GM21529 (cell line): ENCODE measurements at regions not wholly inside any gene's neighbourhood (a gene's known extent, or its start where the extent isn't known, plus 50 kb on each side); places are given as distances from the start of the nearest gene placed in this dataset.
"Not testable (repeated sequence)": the region's sequence is repeated elsewhere in the genome, so short reads cannot be mapped to it uniquely, and the experiment has no call there.

ENCODE experiments used
- ATAC-seq: cut with Tn5 transposase; IDR thresholded peaks from one replicate; pipeline ENCODE4 v1.9.1; 2021; ENCODE audit not compliant: unreplicated experiment

DNA sequence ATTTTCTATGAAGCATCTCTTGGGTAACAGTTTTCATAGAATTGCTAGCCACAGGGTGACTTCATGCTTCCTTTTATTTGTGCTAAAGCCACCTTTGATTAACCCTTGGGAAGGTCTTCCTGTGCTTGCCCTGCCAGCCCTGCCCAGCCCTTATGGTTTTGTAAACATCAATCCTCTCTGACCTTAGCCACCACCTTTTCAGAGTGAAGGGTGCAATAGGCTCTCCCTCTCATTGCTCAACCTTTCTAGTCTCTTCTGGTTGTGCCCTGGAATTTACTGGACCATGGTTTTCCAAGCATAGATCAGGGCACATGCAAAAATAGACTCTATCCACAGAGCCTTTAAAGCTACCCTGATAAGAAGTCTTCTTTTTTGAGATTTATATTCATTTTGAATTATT is 77.7 kb upstream of the FRMD6 start:
- ATAC-seq: no peak

DNA sequence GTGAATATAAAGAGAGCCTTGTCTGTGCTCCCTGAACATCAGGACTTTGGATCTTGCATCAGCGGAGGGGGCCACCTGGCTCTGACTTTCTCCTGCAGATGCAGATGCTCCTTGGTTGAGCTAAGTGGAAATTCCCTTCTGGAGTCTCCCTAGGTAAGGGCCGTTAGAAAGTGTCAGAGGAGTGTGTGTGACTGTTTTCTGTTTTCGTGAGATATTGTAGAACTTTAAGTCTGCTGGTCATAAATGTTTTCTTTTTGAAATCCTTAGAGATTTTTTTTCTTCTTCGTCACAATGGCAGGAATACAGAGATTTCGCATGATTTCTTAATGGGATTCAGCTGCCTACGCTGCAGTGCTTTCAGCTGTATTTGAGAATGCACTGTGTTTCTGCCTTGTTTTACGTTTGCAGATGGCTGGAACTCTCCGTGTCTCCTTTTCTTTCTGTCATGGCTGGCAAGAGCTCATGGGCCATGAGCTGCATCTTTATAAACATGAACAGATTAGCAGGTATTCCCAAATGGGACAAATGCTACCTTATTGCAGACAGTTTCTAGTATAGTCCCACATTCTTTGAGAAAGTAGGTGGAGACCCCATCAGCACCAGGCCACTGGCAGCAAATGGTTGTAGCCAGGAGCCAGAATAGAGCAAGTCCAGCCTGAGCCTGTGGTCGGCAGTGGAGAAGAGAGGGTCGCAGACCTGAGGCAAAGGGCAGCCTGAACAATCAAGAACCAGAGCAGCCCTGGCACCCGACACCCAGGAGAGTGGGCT is 76.2 kb upstream of the FRMD6 start:
- no peak for ATAC-seq

DNA sequence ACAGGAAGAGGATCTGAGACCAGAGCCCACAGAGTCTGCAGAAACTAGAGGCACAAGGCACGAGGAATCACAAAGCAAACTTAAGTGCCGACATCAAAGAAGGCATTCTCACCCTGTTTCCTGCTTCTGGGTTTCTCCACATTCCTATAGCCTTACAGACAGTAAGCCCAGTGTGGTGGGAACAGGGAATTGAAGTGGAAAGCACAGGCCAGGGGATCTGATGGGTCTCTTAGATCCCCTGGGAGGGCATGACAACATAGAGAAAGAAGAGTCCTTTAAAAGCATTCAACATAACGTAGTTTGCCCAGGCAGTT is 75.6 kb upstream of the FRMD6 start:
- ATAC-seq: no peak

DNA sequence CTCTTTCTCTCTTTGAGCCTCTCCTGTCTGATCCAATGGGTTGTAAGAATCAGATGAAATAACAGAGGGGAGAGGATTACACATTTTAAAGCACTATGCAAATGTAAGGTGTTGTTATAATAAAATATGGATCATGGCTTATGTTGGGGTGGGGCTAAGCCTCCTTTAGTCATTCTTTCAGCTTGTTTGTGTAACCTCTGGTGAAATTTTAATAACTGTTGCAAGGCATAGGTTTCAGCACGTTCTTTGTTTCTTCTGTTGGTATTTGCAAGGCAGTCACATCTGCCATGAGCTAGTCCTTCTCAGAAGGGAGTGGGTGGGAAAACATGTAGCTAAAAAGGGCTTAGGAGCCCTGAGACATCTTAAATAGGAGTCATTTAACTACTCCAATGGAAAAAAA is 74.8 kb upstream of the FRMD6 start:
- no peak for ATAC-seq

DNA sequence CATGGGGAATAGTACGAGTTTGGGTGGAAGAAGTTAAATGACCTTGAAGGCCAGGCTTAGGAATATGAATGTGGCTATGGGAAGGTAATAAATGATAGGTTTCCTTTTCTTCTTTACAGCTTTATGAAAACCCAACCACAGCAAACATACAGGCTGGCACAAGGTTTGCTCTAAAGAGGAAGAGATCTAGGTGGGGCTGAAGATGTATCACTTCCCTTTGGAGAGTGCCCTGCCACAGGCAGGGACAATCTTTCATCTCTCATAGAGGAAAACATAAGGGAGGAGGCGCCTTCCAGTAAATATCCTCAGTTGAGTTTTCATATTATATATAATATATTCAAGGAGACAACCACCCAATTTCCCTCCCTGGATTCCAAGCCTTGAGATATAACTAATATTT is 72.9 kb upstream of the FRMD6 start:
- ATAC-seq: no peak

DNA sequence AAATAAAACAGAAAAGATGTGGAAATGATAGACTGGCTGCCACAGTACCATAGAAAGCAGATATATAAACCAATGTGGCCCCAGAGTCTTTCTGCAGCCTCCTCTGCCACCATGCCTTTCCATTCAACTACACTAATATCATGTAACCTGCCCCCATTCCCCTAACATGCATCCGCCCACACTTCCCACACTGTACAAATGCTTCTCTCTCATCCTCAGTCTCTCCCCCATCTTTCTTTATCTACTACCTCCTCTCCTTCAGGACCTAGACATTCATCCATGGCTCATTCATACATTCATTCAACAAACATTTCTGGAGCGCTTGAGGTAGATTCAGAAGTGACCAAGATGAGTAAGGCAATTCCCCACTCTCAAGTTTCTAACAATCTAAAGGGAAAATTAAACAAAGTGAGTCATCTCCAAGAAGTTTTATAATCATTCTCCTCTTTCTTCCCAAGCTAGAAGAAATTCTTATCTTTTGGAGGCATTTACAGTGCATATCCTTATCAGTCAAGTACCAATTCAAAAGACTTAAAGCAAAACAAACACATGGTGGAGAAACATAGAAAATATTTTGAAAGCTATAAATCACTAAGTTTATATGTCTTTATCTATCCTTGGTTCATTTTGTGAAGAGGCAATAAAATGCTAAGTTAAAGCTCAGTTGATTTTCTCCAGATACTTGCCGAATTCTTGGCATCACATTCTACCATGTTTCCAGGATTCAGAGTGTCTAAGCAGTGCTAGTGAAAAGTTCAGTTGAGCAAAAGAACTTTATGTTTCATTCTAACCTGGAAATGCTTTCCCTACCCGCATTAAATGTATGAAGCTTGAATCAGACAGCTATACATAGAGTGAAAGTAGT is 70.5 kb upstream of the FRMD6 start:
- no peak for ATAC-seq

DNA sequence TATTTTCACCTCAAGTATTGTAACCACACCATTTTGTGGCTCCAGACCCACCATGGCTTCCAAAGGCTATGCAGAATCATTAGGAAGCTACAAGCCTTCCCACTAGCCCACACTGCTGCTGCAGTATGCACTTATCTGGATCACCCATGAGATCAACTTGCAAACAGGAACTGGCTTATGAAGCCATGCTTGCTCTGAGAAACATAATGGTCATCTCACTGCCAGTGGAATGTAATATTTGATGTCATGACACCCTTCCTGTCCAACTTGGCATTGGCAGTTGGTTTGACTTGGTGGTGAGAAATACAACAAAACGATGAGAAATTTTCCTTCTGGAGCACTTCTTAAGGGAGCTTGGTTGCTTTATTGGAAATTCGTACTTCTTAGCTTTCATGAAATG is 69.3 kb upstream of the FRMD6 start:
- no peak for ATAC-seq

DNA sequence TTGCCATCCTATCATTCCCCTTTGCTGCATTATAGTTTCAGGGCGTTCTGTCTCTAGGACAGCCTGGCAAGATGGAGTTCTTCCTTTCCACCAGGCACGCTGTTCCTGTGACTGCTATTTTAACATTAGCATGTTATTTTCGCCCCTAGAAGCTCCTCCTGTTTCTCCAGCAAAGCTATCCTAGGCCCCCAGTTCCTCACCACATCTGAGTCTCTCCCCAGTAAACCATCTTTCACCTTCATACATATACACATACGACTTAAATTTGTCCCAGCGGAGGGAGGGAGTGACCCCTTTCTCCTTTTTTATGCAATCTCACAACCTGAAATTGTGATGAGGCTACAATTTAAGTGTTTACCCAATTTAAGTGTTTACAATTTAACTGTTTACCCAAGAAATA is 66.7 kb upstream of the FRMD6 start:
- ATAC-seq: no peak

DNA sequence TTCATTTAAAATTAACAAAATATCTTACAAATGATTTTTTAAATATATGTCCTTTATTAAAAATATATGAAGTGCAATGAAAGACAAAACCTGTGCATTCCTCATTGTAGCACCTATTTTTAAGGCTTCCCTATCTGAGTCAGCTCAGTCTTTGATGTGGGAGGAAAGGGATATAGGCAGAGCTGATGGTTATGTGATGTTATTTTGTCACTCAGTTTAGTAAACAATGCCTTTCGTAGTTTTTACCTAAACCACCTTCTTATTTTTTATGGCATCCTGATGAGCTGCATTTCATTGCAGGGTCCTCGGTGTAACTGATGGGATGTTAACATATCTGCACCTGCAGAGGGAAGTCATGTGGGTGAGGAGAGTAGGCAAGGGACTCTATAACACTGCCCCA is 58.9 kb upstream of the FRMD6 start:
- ATAC-seq: no peak

DNA sequence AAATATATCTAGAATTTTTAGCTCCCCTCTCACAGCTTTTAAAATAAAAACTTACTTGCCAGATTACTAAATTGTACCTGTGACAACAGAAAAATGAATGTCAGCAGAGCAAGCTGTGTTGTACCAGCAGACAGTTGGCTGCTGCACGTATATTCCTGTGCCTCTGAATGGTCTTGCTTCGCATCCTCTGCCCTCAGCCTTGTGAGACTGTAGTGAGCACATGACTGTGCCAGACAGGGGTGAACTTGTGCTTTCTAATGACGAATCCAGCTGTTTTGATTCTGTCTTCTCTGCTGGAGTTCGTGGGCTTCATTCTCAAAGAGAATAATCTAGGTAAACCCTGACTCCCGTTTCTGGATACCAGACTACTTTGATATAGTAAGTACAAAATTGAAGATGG is 58.3 kb upstream of the FRMD6 start:
- ATAC-seq: no peak

DNA sequence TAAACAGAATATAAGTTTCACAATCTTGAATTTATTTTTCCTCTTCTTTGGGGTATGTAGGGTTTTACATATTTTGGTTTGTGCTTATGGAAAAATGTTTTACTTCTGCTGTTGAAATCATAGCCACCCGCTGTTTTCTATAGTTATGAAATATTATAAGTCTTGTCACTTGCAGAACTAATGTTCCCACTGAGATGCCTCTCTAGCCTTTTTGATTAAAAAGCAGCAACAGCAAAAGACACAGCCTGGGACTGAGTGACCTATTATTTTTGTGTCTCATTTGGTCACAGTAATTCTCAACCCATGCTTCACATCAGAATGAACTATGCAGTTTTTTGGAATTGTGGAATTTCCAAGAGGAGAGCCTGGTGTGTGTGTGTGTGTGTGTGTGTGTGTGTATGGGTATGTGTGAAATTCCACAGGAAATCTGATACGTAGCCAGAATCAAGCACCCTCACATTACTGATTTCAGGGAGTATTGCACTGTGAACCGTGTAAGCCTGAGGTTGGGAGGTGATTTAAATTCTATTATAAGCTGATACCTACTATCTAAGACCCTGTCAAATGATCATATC is 55.7 kb upstream of the FRMD6 start:
- ATAC-seq: no peak

DNA sequence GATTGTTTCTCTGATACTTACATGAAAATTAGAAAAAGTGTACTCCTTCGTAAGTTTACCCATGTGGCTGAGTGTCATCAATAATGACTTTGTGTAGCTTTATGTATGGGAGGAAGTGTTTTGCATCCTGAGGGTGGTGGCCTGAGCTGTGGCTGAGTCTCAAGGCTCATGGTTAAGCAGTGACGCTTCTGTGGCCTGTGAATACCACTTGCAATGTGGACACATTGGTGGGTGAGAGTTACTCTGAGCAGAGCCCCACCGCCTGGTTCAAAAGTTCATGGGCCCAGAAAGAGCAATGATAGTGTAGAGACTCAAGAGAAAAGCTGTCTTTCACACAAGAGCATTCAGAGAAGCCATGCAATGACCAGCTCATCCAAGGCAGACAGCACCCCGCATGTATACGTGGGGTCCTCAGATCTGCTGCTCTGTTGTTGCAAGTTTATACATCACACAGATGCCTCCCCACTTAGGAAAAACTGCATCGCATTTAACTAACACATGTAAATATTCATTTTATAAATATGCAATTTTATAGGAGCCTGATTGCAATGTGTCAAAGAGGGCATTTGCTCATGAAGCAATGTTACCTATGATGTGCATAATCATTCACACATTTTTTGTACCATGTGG is 55.1 kb upstream of the FRMD6 start:
- no peak for ATAC-seq

DNA sequence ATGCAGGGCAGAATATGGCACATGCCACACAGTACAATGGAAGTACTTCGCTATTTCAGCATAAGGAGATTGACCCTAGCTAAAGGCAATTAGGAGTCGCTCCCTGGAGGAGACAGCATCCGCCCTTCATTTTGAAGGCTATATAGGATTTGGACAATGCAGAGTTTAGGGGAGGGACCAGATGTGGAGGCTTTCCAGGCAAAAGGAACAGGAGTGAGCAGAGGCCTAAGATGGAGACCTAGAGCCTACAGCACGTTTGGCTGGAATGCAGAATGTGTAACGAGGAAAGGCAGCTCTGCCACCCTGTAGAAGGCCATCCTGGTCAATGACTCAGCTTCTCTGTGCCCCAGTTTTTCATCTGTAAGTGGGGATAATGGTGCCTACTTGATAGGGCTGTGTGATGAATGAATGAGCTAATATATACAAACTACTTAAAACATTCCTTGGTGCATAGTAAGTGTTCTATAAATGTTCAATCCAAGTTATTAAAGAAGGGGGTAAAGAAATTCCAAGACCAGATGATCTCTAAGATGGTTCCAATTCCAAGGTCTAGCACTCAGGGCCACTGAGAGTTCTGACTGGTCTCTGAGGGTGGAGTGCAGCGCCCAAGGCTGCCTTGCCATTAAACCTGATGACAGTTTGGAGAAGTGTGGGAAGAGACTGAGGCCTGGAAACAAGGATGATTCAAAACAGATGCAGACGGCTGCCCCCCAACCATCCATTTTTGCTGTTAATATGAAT is 54.3 kb upstream of the FRMD6 start:
- no peak for ATAC-seq

DNA sequence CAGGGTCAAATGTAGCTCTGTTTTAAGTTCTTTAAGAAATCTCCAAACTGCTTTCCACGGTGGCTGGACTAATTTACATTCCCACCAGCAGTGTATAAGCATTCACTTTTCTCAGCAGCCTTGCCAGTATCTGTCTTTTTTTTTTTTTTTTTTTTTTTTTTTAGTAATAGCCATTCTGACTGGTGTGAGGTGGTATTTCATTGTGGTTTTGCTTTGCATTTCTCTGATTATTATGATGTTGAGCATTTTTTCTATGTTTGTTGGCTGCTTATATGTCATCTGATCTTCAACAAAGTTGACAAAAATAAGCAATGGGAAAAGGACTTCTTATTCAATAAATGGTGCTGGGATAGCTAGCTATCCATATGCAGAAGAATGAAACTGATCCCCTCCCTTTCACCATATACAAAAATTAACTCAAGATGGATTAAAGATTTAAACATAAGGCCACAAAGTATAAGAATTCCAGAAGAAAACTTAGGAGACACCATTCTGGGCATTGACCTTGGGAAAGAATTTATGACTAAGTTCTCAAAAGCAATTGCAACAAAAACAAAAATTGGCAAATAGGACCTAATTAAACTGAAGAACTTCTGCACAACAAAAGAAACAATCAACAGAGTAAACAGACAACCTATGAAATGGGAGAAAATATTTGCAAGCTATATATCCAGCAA is 52.6 kb upstream of the FRMD6 start:
- ATAC-seq: not testable (repeated sequence)

DNA sequence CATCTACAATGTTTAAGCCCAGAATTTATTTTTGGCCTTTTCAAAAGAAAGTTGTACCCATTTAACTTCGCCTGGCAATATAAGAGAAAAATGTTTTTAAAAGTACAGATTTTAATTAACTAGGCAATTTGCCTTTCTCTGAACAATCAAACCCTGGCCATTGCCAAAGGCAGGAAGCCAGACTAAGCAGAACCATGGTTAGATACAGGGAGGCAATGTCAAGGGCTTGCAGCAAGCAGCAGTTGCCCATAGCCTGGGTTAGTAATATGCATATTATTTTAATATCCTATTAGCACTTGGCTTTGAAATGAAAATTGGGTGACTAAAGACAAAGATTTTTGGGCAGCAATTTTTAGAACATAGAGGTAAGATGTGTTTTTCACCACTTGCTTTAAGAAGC is 51.1 kb upstream of the FRMD6 start:
- ATAC-seq: no peak
